Mesenchymal stem cell (in vitro differentiated cells and primary cell): ENCODE measurements at regions not wholly inside any gene's neighbourhood (a gene's known extent, or its start where the extent isn't known, plus 50 kb on each side); places are given as distances from the start of the nearest gene placed in this dataset.

ENCODE experiments used
- DNase-seq: peaks from one replicate; pipeline ENCODE4 v3.0.0-alpha.2; 2013
- H2AFZ ChIP-seq: one replicate; pipeline ENCODE4 v1.6.1; 2013; ENCODE audit warnings: low read depth, mild to moderate bottlenecking, control low read depth, inconsistent platforms, low read length, moderate library complexity
- H2AK5ac ChIP-seq: 2 replicates; pipeline ENCODE4 v1.6.1; 2013; ENCODE audit warnings: low read length, moderate library complexity, mild to moderate bottlenecking, inconsistent platforms; ENCODE audit not compliant: severe bottlenecking
- H2BK120ac ChIP-seq: one replicate; pipeline ENCODE4 v1.6.1; 2013; ENCODE audit warnings: low read depth, mild to moderate bottlenecking, inconsistent platforms, low read length, moderate library complexity
- H2BK12ac ChIP-seq, 2 experiments: one replicate each; pipeline ENCODE4 v1.6.1; 2013; ENCODE audit warnings: inconsistent platforms in 2 of 2, low read length in 2 of 2, mild to moderate bottlenecking in 2 of 2, moderate library complexity in 2 of 2, control low read depth in 1 of 2
- H2BK15ac ChIP-seq: one replicate; pipeline ENCODE4 v1.6.1; 2013; ENCODE audit warnings: mild to moderate bottlenecking, low read depth, inconsistent platforms; ENCODE audit not compliant: poor library complexity, severe bottlenecking
- H2BK5ac ChIP-seq: 2 replicates; pipeline ENCODE4 v1.6.1; 2013; ENCODE audit warnings: low read depth, mild to moderate bottlenecking, low read length, control low read depth, inconsistent platforms; ENCODE audit not compliant: poor library complexity, severe bottlenecking
- H3K14ac ChIP-seq, 2 experiments: one replicate each; pipeline ENCODE4 v1.6.1; 2013; ENCODE audit warnings: inconsistent platforms in 2 of 2, low read length in 2 of 2, control low read depth in 1 of 2, mild to moderate bottlenecking in 1 of 2, moderate library complexity in 1 of 2
- H3K18ac ChIP-seq, 2 experiments: one replicate each; pipeline ENCODE4 v1.6.1; 2013; ENCODE audit warnings: inconsistent platforms in 2 of 2, low read length in 2 of 2, control low read depth in 1 of 2, low read depth in 1 of 2, mild to moderate bottlenecking in 1 of 2
- H3K23ac ChIP-seq, 2 experiments: one replicate each; pipeline ENCODE4 v1.6.1; 2013; ENCODE audit warnings: inconsistent platforms in 2 of 2, low read length in 2 of 2, mild to moderate bottlenecking in 2 of 2, moderate library complexity in 2 of 2, control low read depth in 1 of 2
- H3K27ac ChIP-seq: 2 replicates; pipeline ENCODE4 v1.5.1; 2013; ENCODE audit warnings: mild to moderate bottlenecking, moderate library complexity, low read length, control low read depth, inconsistent platforms; ENCODE audit not compliant: poor library complexity, severe bottlenecking
- H3K27me3 ChIP-seq, 2 experiments: 2 replicates each; pipeline versions ENCODE4 v1.6.1 to v1.7.0; 2013; ENCODE audit warnings: low read length in 2 of 2, mild to moderate bottlenecking in 2 of 2, moderate library complexity in 2 of 2, control low read depth in 1 of 2, inconsistent platforms in 1 of 2; ENCODE audit not compliant: control insufficient read depth in 1 of 2, insufficient read depth in 1 of 2
- H3K36me3 ChIP-seq, 2 experiments: 2 replicates each; pipeline versions ENCODE4 v1.6.1 to v1.7.0; 2013; ENCODE audit warnings: low read length in 2 of 2, control low read depth in 1 of 2, inconsistent platforms in 1 of 2, low read depth in 1 of 2, mild to moderate bottlenecking in 1 of 2; ENCODE audit not compliant: insufficient read depth in 2 of 2, control insufficient read depth in 1 of 2
- H3K4ac ChIP-seq, 2 experiments: one replicate each; pipeline ENCODE4 v1.6.1; 2013; ENCODE audit warnings: inconsistent platforms in 2 of 2, low read length in 2 of 2, mild to moderate bottlenecking in 2 of 2, moderate library complexity in 2 of 2, control low read depth in 1 of 2, low read depth in 1 of 2
- H3K4me1 ChIP-seq: 2 replicates; pipeline ENCODE4 v1.6.1; 2013; ENCODE audit warnings: low read depth, low read length, control low read depth; ENCODE audit not compliant: control insufficient read depth, insufficient read depth
- H3K4me2 ChIP-seq: 2 replicates; pipeline ENCODE4 v1.6.1; 2013; ENCODE audit warnings: low read length, mild to moderate bottlenecking, inconsistent platforms; ENCODE audit not compliant: poor library complexity, severe bottlenecking
- H3K4me3 ChIP-seq, 2 experiments: 2 replicates each; pipeline versions ENCODE4 v1.5.1 to v1.7.0; 2013; ENCODE audit warnings: low read length in 2 of 2, mild to moderate bottlenecking in 2 of 2, control low read depth in 1 of 2, low read depth in 1 of 2; ENCODE audit not compliant: insufficient read depth in 1 of 2
- H3K79me1 ChIP-seq: replicated peaks from 2 replicates; pipeline ENCODE4 v1.6.1; 2013; ENCODE audit warnings: mild to moderate bottlenecking, control low read depth, low read length, inconsistent platforms; ENCODE audit not compliant: poor library complexity, severe bottlenecking
- H3K9ac ChIP-seq: 2 replicates; pipeline ENCODE4 v1.7.0; 2013; ENCODE audit warnings: mild to moderate bottlenecking, low read length, moderate library complexity
- H3K9me3 ChIP-seq: 2 replicates; pipeline ENCODE4 v1.7.0; 2013; ENCODE audit warnings: mild to moderate bottlenecking, low read length; ENCODE audit not compliant: control insufficient read depth
- H4K8ac ChIP-seq: one replicate; pipeline ENCODE4 v1.6.1; 2013; ENCODE audit warnings: inconsistent platforms, mild to moderate bottlenecking, low read length, moderate library complexity
- H4K91ac ChIP-seq: one replicate; pipeline ENCODE4 v1.6.1; 2013; ENCODE audit warnings: mild to moderate bottlenecking, low read length, inconsistent platforms
- WGBS: methylation state at CpG from one replicate; pipeline ENCODE4 v1.1.7; 2013; ENCODE audit warnings: mixed read lengths; 5-methylcytosine and 5-hydroxymethylcytosine counted together

- Histone ChIP-seq H3K9ac (no peak overlapping the region), H3K4me3 (no peak overlapping the region)
- 51% methylated on average over 9 of the region's 10 CpGs for WGBS
Observed at GRCh38 chr2:446963-447530, 159.2 kb upstream of the ALKAL2 start.

GRCh38 chr2:446303-446874 is 158.5 kb upstream of the ALKAL2 start:
- H3K9ac ChIP-seq = no peak overlapping the region
- DNase-seq = no peak
- no peaks in the 10 kb centered on the region for H3K79me1 ChIP-seq
- H4K91ac ChIP-seq = no peak overlapping the region
- no peaks in the 10 kb centered on the region for H3K9me3 ChIP-seq
- no peak overlapping the region for H3K4me3 ChIP-seq
- H2BK5ac ChIP-seq = no peak overlapping the region
- WGBS = 81% methylated on average over 10 of the region's 11 CpGs
- H3K4me1 ChIP-seq = no peaks in the 10 kb centered on the region
- no peak overlapping the region for H2BK12ac ChIP-seq
- H3K27ac ChIP-seq = no peak overlapping the region
- no peak overlapping the region for H2AK5ac ChIP-seq
- no peak overlapping the region for H3K4me2 ChIP-seq
- H4K8ac ChIP-seq = no peak overlapping the region
- no peak overlapping the region for H3K18ac ChIP-seq
- no peaks in the 10 kb centered on the region for H3K36me3 ChIP-seq
- H3K14ac ChIP-seq = no peak overlapping the region
- H2BK120ac ChIP-seq = no peak overlapping the region
- H3K4ac ChIP-seq = no peak overlapping the region
- no peak overlapping the region for H2BK15ac ChIP-seq
- H3K27me3 ChIP-seq = no peaks in the 10 kb centered on the region
- no peak overlapping the region for H3K23ac ChIP-seq
- no peak overlapping the region for H2AFZ ChIP-seq

More at GRCh38 chr2:446963-447530, 159.2 kb upstream of the ALKAL2 start:
- Histone ChIP-seq H3K27ac (no peak overlapping the region), H3K27me3 (no peaks in the 10 kb centered on the region), H3K4me1 (no peaks in the 10 kb centered on the region), H2BK120ac (no peak overlapping the region), H2AFZ (no peak overlapping the region), H3K4ac (no peak overlapping the region), H3K79me1 (no peaks in the 10 kb centered on the region), H2BK12ac (no peak overlapping the region), H3K9me3 (no peaks in the 10 kb centered on the region), H2BK15ac (no peak overlapping the region), H3K4me2 (no peak overlapping the region), H3K36me3 (no peaks in the 10 kb centered on the region), H3K18ac (no peak overlapping the region), H2AK5ac (no peak overlapping the region), H4K91ac (no peak overlapping the region), H3K14ac (no peak overlapping the region), H2BK5ac (no peak overlapping the region), H4K8ac (no peak overlapping the region), H3K23ac (no peak overlapping the region)
- no peak for DNase-seq

GRCh38 chr2:445896-446295 is 158.0 kb upstream of the ALKAL2 start:
- Histone ChIP-seq H3K36me3 (no peaks in the 10 kb centered on the region), H2BK15ac (no peak overlapping the region), H3K4me1 (no peaks in the 10 kb centered on the region), H2AFZ (no peak overlapping the region), H3K9me3 (no peaks in the 10 kb centered on the region), H3K4me3 (no peak overlapping the region), H3K79me1 (no peaks in the 10 kb centered on the region), H4K8ac (no peak overlapping the region), H3K9ac (no peak overlapping the region), H3K4me2 (no peak overlapping the region), H3K27ac (no peak overlapping the region), H4K91ac (no peak overlapping the region), H3K18ac (no peak overlapping the region), H2AK5ac (no peak overlapping the region), H3K14ac (no peak overlapping the region), H3K4ac (no peak overlapping the region), H2BK12ac (no peak overlapping the region), H3K27me3 (no peaks in the 10 kb centered on the region), H2BK5ac (no peak overlapping the region), H3K23ac (no peak overlapping the region), H2BK120ac (no peak overlapping the region)
- 86% methylated on average over 3 of the region's 6 CpGs for WGBS
- no peak for DNase-seq

DNA sequence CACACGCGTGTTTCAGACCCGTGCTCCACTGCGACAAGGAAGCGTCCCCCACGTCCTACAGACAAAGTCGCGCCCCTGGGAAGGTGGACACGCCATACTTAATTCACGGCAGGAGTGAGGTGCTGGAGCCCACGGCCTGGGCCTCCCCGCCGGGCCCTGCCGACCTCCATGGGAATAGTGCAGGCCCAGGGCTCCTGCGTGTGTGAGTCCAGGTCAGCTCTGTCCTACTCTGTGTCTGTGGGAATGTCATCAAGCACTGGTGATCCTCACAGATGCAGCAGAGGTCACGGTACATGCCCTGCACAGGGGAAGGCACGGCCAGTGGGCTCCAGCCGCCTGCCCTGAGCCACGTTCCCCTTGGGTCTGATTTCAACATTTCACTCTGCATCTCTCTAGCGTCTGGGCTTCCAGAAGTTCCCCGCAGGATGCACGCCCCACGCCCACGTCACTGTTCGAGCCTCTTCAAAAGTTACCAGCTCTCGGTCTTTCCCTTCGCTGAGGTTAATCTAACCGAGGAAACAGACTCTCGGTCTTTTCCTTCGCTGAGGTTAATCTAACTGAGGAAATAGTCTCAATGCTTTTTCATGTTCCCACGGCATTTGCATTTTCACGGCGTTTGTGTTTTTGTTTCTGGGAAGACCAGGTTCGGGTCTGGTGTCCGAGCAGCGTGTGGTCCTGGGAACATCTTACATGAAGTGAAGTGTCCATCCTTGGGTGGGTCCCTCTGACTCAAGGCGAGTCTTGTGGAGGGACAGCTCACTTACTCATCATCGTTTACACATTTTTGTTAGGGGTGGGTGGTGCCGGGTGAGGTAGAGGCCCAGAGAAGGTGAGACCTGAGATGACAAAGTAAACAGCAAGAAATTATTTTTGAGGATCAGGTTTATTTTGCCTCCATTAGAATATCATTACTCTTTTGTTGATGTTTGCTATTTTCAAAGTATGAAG is 157.3 kb upstream of the ALKAL2 start:
- Histone ChIP-seq H2BK12ac (no peak overlapping the region), H3K4me3 (no peak overlapping the region), H4K91ac (no peak overlapping the region), H3K4me2 (no peak overlapping the region), H3K9me3 (no peaks in the 10 kb centered on the region), H3K4ac (no peak overlapping the region), H3K18ac (no peak overlapping the region), H3K4me1 (no peaks in the 10 kb centered on the region), H4K8ac (no peak overlapping the region), H3K23ac (no peak overlapping the region), H2BK15ac (no peak overlapping the region), H3K79me1 (no peaks in the 10 kb centered on the region), H2AK5ac (no peak overlapping the region), H2AFZ (no peak overlapping the region), H3K9ac (no peak overlapping the region), H3K27me3 (no peaks in the 10 kb centered on the region), H3K36me3 (no peaks in the 10 kb centered on the region), H3K27ac (no peak overlapping the region), H3K14ac (no peak overlapping the region), H2BK120ac (no peak overlapping the region), H2BK5ac (no peak overlapping the region)
- 91% methylated on average over 39 of the region's 39 CpGs for WGBS
- DNase-seq = no peak
